SK-N-SH (cell line): ENCODE measurements at regions not wholly inside any gene's neighbourhood (a gene's known extent, or its start where the extent isn't known, plus 50 kb on each side); places are given as distances from the start of the nearest gene placed in this dataset.

ENCODE experiments used
- CTCF ChIA-PET: fragments of 300-600, 350-600 bp; formaldehyde crosslinking; extraction: SDS; loops from one replicate; lab custom pipeline; 2021; lab: Yijun Ruan, JAX
- POLR2A ChIA-PET: fragments of 350-600 bp; sonication (Branson Sonifier 250); formaldehyde crosslinking; extraction: SDS; loops from one replicate; lab custom pipeline; 2020; ENCODE audit warnings: antibody characterized with exemption, inconsistent platforms; lab: Yijun Ruan, JAX
- DNase-seq: peaks from one replicate; pipeline ENCODE4 v3.0.0; 2012
- H2AFZ ChIP-seq: fragments of 200-600 bp; sonication (generic); 2 replicates; pipeline ENCODE4 v1.8.1; 2016; ENCODE audit warnings: antibody characterized with exemption, mild to moderate bottlenecking, low read depth
- H3F3A ChIP-seq: fragments of 200-600 bp; sonication (generic); replicated peaks from 2 replicates; pipeline ENCODE3; 2016; ENCODE audit warnings: antibody characterized with exemption, mild to moderate bottlenecking; ENCODE audit not compliant: insufficient read depth
- H3K27ac ChIP-seq, 2 experiments: fragments of 200-500 bp in 1 of 2; fragments of 200-600 bp in 1 of 2; sonication (Bioruptor generic) in 1 of 2; sonication (generic), shearing (Covaris generic) in 1 of 2; 2 replicates each; pipeline versions ENCODE4 v1.5.1 to v1.6.1; 2014 to 2016; ENCODE audit warnings: low read depth in 2 of 2, inconsistent platforms in 1 of 2, low read length in 1 of 2, mild to moderate bottlenecking in 1 of 2, mixed read lengths in 1 of 2
- H3K27me3 ChIP-seq: fragments of 200-600 bp; sonication (generic), shearing (Covaris generic); 2 replicates; pipeline ENCODE4 v1.6.1; 2016; ENCODE audit warnings: mixed run types; ENCODE audit not compliant: insufficient read depth
- H3K36me3 ChIP-seq, 2 experiments: fragments of 200-500 bp in 1 of 2; fragments of 200-600 bp in 1 of 2; sonication (Bioruptor generic) in 1 of 2; sonication (generic) in 1 of 2; replicated peaks in 1 of 2; 2 replicates each; pipeline versions ENCODE3 to v1.5.1; 2014 to 2016; ENCODE audit warnings: low read length in 1 of 2, mild to moderate bottlenecking in 1 of 2; ENCODE audit not compliant: insufficient read depth in 2 of 2, control insufficient read depth in 1 of 2
- H3K4me1 ChIP-seq, 2 experiments: fragments of 200-500 bp in 1 of 2; fragments of 200-600 bp in 1 of 2; sonication (Bioruptor generic) in 1 of 2; sonication (generic), shearing (Covaris generic) in 1 of 2; 2 replicates each; pipeline versions ENCODE4 v1.5.1 to v1.6.1; 2014 to 2016; ENCODE audit warnings: low read depth in 1 of 2, low read length in 1 of 2, mixed run types in 1 of 2; ENCODE audit not compliant: insufficient read depth in 2 of 2, control insufficient read depth in 1 of 2
- H3K4me2 ChIP-seq: fragments of 200-600 bp; sonication (generic), shearing (Covaris generic); 2 replicates; pipeline ENCODE4 v1.6.1; 2017; ENCODE audit warnings: mixed run types
- H3K4me3 ChIP-seq, 2 experiments: fragments of 200-500 bp in 1 of 2; fragments of 200-600 bp in 1 of 2; sonication (Bioruptor generic) in 1 of 2; sonication (generic), shearing (Covaris generic) in 1 of 2; 2 replicates each; pipeline versions ENCODE4 v1.5.1 to v1.8.1; 2014 to 2016; ENCODE audit warnings: low read depth in 2 of 2, inconsistent platforms in 1 of 2, low read length in 1 of 2, mild to moderate bottlenecking in 1 of 2, mixed read lengths in 1 of 2, moderate library complexity in 1 of 2
- H3K79me2 ChIP-seq: fragments of 200-600 bp; sonication (generic); 2 replicates; pipeline ENCODE4 v1.8.1; 2017; ENCODE audit warnings: mild to moderate bottlenecking; ENCODE audit not compliant: insufficient read depth
- H3K9ac ChIP-seq: fragments of 200-600 bp; sonication (generic); 2 replicates; pipeline ENCODE4 v1.6.1; 2017; ENCODE audit warnings: mixed run types
- H3K9me2 ChIP-seq: fragments of 200-600 bp; sonication (generic); 2 replicates; pipeline ENCODE4 v1.6.1; 2017; ENCODE audit warnings: mixed run types
- H3K9me3 ChIP-seq: fragments of 200-600 bp; sonication (generic); 2 replicates; pipeline ENCODE4 v1.6.1; 2017; ENCODE audit warnings: mixed run types, mild to moderate bottlenecking, moderate library complexity
- H4K20me1 ChIP-seq: fragments of 200-600 bp; sonication (generic); 2 replicates; pipeline ENCODE4 v1.6.1; 2017; ENCODE audit warnings: mild to moderate bottlenecking, mixed run types; ENCODE audit not compliant: insufficient read depth
- ELF1 ChIP-seq: IDR thresholded peaks from 2 replicates; pipeline ENCODE4 v1.4.0; 2012
- FOSL2 ChIP-seq: IDR thresholded peaks from 2 replicates; pipeline ENCODE4 v1.4.0; 2012; ENCODE audit warnings: low read depth, mild to moderate bottlenecking, moderate library complexity, borderline replicate concordance
- JUND ChIP-seq: IDR thresholded peaks from 2 replicates; pipeline ENCODE4 v1.4.0; 2012
- MEF2A ChIP-seq: IDR thresholded peaks from 2 replicates; pipeline ENCODE4 v1.4.0; 2012; ENCODE audit warnings: low read depth, borderline replicate concordance
- NRF1 ChIP-seq: IDR thresholded peaks from 2 replicates; pipeline ENCODE4 v1.6.1; 2012; ENCODE audit warnings: low read depth, mild to moderate bottlenecking, low read length
- POLR2AphosphoS5 ChIP-seq: IDR thresholded peaks from 2 replicates; pipeline ENCODE4 v1.6.1; 2012; ENCODE audit warnings: low read depth, low read length
- RAD21 ChIP-seq: IDR thresholded peaks from 2 replicates; pipeline ENCODE4 v1.6.1; 2012; ENCODE audit warnings: mild to moderate bottlenecking, low read length
- RFX5 ChIP-seq: IDR thresholded peaks from 2 replicates; pipeline ENCODE4 v1.6.1; 2012; ENCODE audit warnings: mild to moderate bottlenecking, improper control_type of control experiment, low read length
- RXRA ChIP-seq: IDR thresholded peaks from 2 replicates; pipeline ENCODE4 v1.4.0; 2012; ENCODE audit warnings: low read depth, mild to moderate bottlenecking, borderline replicate concordance
- SIN3A ChIP-seq: IDR thresholded peaks from 2 replicates; pipeline ENCODE4 v1.6.1; 2012; ENCODE audit warnings: low read depth, mild to moderate bottlenecking, low read length, moderate library complexity, borderline replicate concordance
- TEAD4 ChIP-seq: IDR thresholded peaks from 2 replicates; pipeline ENCODE4 v1.4.0; 2012; ENCODE audit warnings: mild to moderate bottlenecking, borderline replicate concordance; ENCODE audit not compliant: insufficient read depth
- YY1 ChIP-seq: IDR thresholded peaks from 2 replicates; pipeline ENCODE4 v1.4.0; 2012; ENCODE audit warnings: low read depth, mild to moderate bottlenecking
- WGBS: methylation state at CpG from one replicate; pipeline ENCODE4 v1.1.6; 2017; ENCODE audit warnings: low lambda C conversion rate; 5-methylcytosine and 5-hydroxymethylcytosine counted together
- TF ChIP-seq, protein P1 (sequence below): fragments of 150-350 bp; IDR thresholded peaks from 2 replicates; pipeline ENCODE4 v1.6.1; 2017; ENCODE audit warnings: antibody characterized with exemption, low read length, low read depth, borderline replicate concordance
- TF ChIP-seq, protein P2 (sequence below): IDR thresholded peaks from 2 replicates; pipeline ENCODE4 v1.6.1; 2012; ENCODE audit warnings: mild to moderate bottlenecking, low read depth, low read length, moderate library complexity
- TF ChIP-seq, protein P3 (sequence below): fragments of 200-600 bp; sonication (generic); IDR thresholded peaks from 2 replicates; pipeline ENCODE4 v1.6.1; 2017; ENCODE audit warnings: antibody characterized with exemption, mild to moderate bottlenecking, moderate library complexity
- TF ChIP-seq, protein P4 (sequence below): IDR thresholded peaks from 2 replicates; pipeline ENCODE4 v1.4.0; 2012; ENCODE audit warnings: low read depth, borderline replicate concordance

DNA sequence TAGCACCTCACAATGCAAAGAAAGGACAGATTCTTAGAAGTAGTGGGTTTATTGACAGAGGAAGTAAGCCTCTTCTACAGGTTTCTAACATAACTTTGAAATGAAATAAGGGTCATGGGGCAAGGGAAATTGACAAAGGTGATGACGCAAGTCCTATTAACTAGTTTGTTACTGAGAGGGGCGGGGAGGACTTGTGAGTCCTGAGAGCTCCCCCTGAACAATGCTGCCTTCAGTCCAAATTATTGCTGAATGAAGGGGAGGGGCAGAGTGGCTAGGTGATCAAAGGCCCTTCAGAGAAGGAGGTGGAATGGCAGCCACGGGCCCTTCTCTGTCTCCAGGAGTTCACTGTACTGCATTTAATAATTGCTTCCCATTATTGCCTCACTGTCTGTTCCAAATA is 390.0 kb downstream of the MEIS1 start:
- CTCF ChIA-PET, result interaction anchor here (1.2 to 1.4 kb wide), 2 partner anchors 9 to 17 kb away, joined by 3 to 5 read pairs; no protein-coding TSS in a partner anchor
- 61% methylated on average over 3 of the region's 3 CpGs for WGBS

DNA sequence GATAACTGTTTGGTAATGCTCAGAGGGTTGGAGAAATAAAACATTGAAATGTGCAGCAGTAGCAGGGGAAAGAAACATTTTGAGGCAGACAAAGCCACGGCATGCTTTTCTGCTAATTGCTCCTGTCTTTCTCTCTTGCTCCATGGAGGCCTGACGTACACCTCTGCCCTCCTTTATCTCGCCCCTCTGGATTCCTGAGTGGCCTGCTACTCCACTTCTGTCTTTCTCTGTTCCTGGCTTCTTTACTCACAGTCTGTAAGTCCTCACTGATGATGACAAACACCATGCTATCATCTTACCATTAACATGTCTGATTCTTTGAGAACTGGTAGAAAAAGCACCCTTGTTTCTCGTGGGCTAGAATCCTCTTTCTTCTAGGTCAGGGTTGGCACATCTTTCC is 392.9 kb downstream of the MEIS1 start:
- Histone ChIP-seq H3K36me3 (no peaks in the 10 kb centered on the region), H3K9ac (no peak overlapping the region), H3K4me2 (no peak overlapping the region), H2AFZ (no peak overlapping the region), H3K9me3 (no peaks in the 10 kb centered on the region), H3K4me3 (no peak overlapping the region), H3K27ac (no peak overlapping the region), H3K4me1 (no peaks in the 10 kb centered on the region), H4K20me1 (no peaks in the 10 kb centered on the region), H3F3A (no peaks in the 10 kb centered on the region), H3K79me2 (no peaks in the 10 kb centered on the region), H3K27me3 (no peaks in the 10 kb centered on the region), H3K9me2 (no peaks in the 10 kb centered on the region)
- 66% methylated on average over 4 of the region's 4 CpGs for WGBS
- ChIA-PET POLR2A (no interaction called here), CTCF (no interaction called here)
- TF ChIP-seq ELF1, result no peak
- TF ChIP-seq RXRA, result no peak
- TF ChIP-seq SIN3A, result no peak
- no peak for TF ChIP-seq POLR2AphosphoS5
- TF ChIP-seq NRF1, result no peak
- TF ChIP-seq MEF2A, result no peak
- no peak for TF ChIP-seq FOSL2
- no peak for TF ChIP-seq TEAD4
- TF ChIP-seq JUND, result no peak
- no peak for TF ChIP-seq RFX5
- TF ChIP-seq, protein P1, sequence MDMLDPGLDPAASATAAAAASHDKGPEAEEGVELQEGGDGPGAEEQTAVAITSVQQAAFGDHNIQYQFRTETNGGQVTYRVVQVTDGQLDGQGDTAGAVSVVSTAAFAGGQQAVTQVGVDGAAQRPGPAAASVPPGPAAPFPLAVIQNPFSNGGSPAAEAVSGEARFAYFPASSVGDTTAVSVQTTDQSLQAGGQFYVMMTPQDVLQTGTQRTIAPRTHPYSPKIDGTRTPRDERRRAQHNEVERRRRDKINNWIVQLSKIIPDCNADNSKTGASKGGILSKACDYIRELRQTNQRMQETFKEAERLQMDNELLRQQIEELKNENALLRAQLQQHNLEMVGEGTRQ, result no peak
- TF ChIP-seq YY1, result no peak
- TF ChIP-seq, protein P2, sequence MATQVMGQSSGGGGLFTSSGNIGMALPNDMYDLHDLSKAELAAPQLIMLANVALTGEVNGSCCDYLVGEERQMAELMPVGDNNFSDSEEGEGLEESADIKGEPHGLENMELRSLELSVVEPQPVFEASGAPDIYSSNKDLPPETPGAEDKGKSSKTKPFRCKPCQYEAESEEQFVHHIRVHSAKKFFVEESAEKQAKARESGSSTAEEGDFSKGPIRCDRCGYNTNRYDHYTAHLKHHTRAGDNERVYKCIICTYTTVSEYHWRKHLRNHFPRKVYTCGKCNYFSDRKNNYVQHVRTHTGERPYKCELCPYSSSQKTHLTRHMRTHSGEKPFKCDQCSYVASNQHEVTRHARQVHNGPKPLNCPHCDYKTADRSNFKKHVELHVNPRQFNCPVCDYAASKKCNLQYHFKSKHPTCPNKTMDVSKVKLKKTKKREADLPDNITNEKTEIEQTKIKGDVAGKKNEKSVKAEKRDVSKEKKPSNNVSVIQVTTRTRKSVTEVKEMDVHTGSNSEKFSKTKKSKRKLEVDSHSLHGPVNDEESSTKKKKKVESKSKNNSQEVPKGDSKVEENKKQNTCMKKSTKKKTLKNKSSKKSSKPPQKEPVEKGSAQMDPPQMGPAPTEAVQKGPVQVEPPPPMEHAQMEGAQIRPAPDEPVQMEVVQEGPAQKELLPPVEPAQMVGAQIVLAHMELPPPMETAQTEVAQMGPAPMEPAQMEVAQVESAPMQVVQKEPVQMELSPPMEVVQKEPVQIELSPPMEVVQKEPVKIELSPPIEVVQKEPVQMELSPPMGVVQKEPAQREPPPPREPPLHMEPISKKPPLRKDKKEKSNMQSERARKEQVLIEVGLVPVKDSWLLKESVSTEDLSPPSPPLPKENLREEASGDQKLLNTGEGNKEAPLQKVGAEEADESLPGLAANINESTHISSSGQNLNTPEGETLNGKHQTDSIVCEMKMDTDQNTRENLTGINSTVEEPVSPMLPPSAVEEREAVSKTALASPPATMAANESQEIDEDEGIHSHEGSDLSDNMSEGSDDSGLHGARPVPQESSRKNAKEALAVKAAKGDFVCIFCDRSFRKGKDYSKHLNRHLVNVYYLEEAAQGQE, result no peak
- no peak for TF ChIP-seq RAD21
- TF ChIP-seq, protein P3, sequence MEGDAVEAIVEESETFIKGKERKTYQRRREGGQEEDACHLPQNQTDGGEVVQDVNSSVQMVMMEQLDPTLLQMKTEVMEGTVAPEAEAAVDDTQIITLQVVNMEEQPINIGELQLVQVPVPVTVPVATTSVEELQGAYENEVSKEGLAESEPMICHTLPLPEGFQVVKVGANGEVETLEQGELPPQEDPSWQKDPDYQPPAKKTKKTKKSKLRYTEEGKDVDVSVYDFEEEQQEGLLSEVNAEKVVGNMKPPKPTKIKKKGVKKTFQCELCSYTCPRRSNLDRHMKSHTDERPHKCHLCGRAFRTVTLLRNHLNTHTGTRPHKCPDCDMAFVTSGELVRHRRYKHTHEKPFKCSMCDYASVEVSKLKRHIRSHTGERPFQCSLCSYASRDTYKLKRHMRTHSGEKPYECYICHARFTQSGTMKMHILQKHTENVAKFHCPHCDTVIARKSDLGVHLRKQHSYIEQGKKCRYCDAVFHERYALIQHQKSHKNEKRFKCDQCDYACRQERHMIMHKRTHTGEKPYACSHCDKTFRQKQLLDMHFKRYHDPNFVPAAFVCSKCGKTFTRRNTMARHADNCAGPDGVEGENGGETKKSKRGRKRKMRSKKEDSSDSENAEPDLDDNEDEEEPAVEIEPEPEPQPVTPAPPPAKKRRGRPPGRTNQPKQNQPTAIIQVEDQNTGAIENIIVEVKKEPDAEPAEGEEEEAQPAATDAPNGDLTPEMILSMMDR, result no peak
- no peak for DNase-seq

More for the DNA sequence above, 390.0 kb downstream of the MEIS1 start:
- TF ChIP-seq, protein P4, sequence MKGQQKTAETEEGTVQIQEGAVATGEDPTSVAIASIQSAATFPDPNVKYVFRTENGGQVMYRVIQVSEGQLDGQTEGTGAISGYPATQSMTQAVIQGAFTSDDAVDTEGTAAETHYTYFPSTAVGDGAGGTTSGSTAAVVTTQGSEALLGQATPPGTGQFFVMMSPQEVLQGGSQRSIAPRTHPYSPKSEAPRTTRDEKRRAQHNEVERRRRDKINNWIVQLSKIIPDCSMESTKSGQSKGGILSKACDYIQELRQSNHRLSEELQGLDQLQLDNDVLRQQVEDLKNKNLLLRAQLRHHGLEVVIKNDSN, result no peak
- POLR2A ChIA-PET, result no interaction called here
- H3F3A ChIP-seq, result no peaks in the 10 kb centered on the region
- H4K20me1 ChIP-seq, result no peaks in the 10 kb centered on the region
- H3K36me3 ChIP-seq, result no peaks in the 10 kb centered on the region
- H3K27ac ChIP-seq, result no peak overlapping the region
- DNase-seq, result no peak
- H3K9me2 ChIP-seq, result no peaks in the 10 kb centered on the region
- H3K9me3 ChIP-seq, result no peaks in the 10 kb centered on the region
- H3K79me2 ChIP-seq, result no peaks in the 10 kb centered on the region
- H3K27me3 ChIP-seq, result no peaks in the 10 kb centered on the region
- no peak overlapping the region for H3K4me3 ChIP-seq
- no peaks in the 10 kb centered on the region for H3K4me1 ChIP-seq
- H2AFZ ChIP-seq, result no peak overlapping the region
- no peak overlapping the region for H3K4me2 ChIP-seq
- H3K9ac ChIP-seq, result no peak overlapping the region
